PC-3 (cell line): ENCODE measurements at regions not wholly inside any gene's neighbourhood (a gene's known extent, or its start where the extent isn't known, plus 50 kb on each side); places are given as distances from the start of the nearest gene placed in this dataset.
"Not testable (repeated sequence)": the region's sequence is repeated elsewhere in the genome, so short reads cannot be mapped to it uniquely, and the experiment has no call there.

Source experiments
- CTCF ChIP-seq: fragments of 300-600 bp; sonication (generic); conservative IDR thresholded peaks from 2 replicates; pipeline ENCODE4 v1.5.1; 2017; ENCODE audit warnings: antibody characterized with exemption, low read depth, mild to moderate bottlenecking, low read length
- EZH2 ChIP-seq: fragments of 300-600 bp; sonication (generic); IDR thresholded peaks from one replicate; pipeline ENCODE4 v1.6.1; 2017; ENCODE audit warnings: antibody characterized with exemption, mild to moderate bottlenecking, low read length; ENCODE audit not compliant: unreplicated experiment

- not testable (repeated sequence) for TF ChIP-seq CTCF, EZH2
Observed at GRCh38 chr5:177938767-177939166, 57.3 kb downstream of the PROP1 start.
